ENCODE measurements at regions not wholly inside any gene's neighbourhood (a gene's known extent, or its start where the extent isn't known, plus 50 kb on each side); places are given as distances from the start of the nearest gene placed in this dataset.
"Not testable (repeated sequence)": the region's sequence is repeated elsewhere in the genome, so short reads cannot be mapped to it uniquely, and the experiment has no call there.

DNA sequence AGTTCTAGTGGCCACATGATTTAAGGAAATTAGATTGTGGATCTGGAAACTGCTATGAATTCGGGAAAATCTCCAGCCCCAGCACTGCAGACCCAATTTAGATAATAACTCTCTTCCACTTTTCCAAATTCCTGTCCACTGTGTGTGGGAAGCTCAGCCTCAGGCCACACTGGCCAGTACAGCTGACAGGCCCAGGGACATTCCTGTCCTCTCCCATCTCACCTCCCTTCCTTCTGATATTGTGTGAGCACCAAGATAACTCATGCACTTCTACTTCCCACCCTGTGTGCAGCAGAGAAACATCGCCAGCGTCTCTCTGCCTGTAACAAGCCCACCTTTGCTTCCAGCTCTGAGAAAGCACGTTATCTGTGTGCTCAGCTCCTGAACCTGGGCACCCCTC is 145.1 kb upstream of the RREB1 start:
- Histone ChIP-seq H3K27me3 (no peaks in the 10 kb centered on the region), H3K4me3 (no peak overlapping the region), H3K36me3 (no peaks in the 10 kb centered on the region), H3K4me1 (no peaks in the 10 kb centered on the region), H3K9me3 (no peaks in the 10 kb centered on the region), H3K27ac (no peak overlapping the region)
- no peak for DNase-seq
- intact Hi-C loops (cut with DNase I; ENCODE audit: low total_unique reads) = no loop called here
- TF ChIP-seq POLR2AphosphoS5 (IDR thresholded peaks at IDR 0.05) (no peak), EP300 (IDR thresholded peaks at IDR 0.05) (no peak), POLR2A (IDR thresholded peaks at IDR 0.05) (no peak), CTCF (IDR thresholded peaks at IDR 0.05) (no peak)
- whole genome bisulfite sequencing, 5 donors = 84 to 93% (median 91%) methylated on average over 4 of the region's 4 CpGs

DNA sequence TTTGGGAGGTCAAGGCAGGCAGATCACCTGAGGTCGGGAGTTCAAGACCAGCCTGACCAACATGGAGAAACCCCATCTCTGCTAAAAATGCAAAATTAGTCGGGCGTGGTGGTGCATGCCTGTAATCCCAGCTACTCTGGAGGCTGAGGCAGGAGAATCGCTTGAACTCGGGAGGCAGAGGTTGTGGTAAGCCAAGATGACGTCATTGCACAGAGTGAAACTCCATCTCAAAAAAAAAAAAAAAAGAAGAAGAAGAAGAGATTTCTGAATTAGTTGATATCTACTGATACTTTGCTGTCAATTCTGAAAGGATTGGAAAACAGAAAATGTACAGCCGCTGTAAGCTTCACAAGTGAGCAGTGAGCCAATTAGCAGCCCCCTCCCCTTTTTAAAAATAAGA is 144.4 kb upstream of the RREB1 start:
- H3K36me3 ChIP-seq; DNase-seq; intact Hi-C loops (cut with DNase I; ENCODE audit: low total_unique reads); H3K27ac ChIP-seq; H3K4me1 ChIP-seq; H3K9me3 ChIP-seq; H3K27me3 ChIP-seq; H3K4me3 ChIP-seq: not testable (repeated sequence)
- WGBS, 5 donors = 74 to 90% (median 85%) methylated on average over 6 to 7 of the region's 7 CpGs

- no peak for DNase-seq
- H3K9me3 ChIP-seq = no peaks in the 10 kb centered on the region
- WGBS, 5 donors = 58 to 71% (median 67%) methylated on average over 3 of the region's 3 CpGs
- no peak overlapping the region for H3K4me3 ChIP-seq
- H3K27ac ChIP-seq = no peak overlapping the region
- TF ChIP-seq EP300 (IDR thresholded peaks at IDR 0.05) (no peak), POLR2AphosphoS5 (IDR thresholded peaks at IDR 0.05) (no peak), CTCF (IDR thresholded peaks at IDR 0.05) (no peak), POLR2A (IDR thresholded peaks at IDR 0.05) (no peak)
- H3K27me3 ChIP-seq = no peaks in the 10 kb centered on the region
- H3K4me1 ChIP-seq = peaks cover 0 to 6% (median 0%) of the 10 kb centered on the region in 4 donors
- H3K36me3 ChIP-seq = no peaks in the 10 kb centered on the region
- intact Hi-C loops (cut with DNase I; ENCODE audit: low total_unique reads) = no loop called here
Measured at GRCh38 chr6:6964675-6965074, 143.1 kb upstream of the RREB1 start.

- H3K4me3 ChIP-seq = no peak overlapping the region
- intact Hi-C loops (cut with DNase I; ENCODE audit: low total_unique reads) = no loop called here
- no peaks in the 10 kb centered on the region for H3K36me3 ChIP-seq
- H3K27me3 ChIP-seq = no peaks in the 10 kb centered on the region
- DNase-seq = no peak
- no peak overlapping the region for H3K27ac ChIP-seq
- peaks cover 0 to 6% (median 0%) of the 10 kb centered on the region in 4 donors for H3K4me1 ChIP-seq
- no peaks in the 10 kb centered on the region for H3K9me3 ChIP-seq
- 28 to 65% (median 48%) methylated on average over 1 of the region's 1 CpG for WGBS, 5 donors
- TF ChIP-seq POLR2AphosphoS5 (IDR thresholded peaks at IDR 0.05) = peak in 1 of 3 donors; percentile 6
- TF ChIP-seq EP300 (IDR thresholded peaks at IDR 0.05) = no peak
Measured at GRCh38 chr6:6966127-6966526, 141.6 kb upstream of the RREB1 start.

- intact Hi-C loops (cut with DNase I; ENCODE audit: low total_unique reads) = no loop called here
- Histone ChIP-seq H3K27me3 (no peaks in the 10 kb centered on the region), H3K9me3 (no peaks in the 10 kb centered on the region), H3K4me3 (no peak overlapping the region), H3K36me3 (no peaks in the 10 kb centered on the region), H3K27ac (no peak overlapping the region), H3K4me1 (peaks cover 0 to 6% (median 0%) of the 10 kb centered on the region in 4 donors)
- DNase-seq = no peak
- TF ChIP-seq POLR2A (IDR thresholded peaks at IDR 0.05) (no peak), EP300 (IDR thresholded peaks at IDR 0.05) (no peak), POLR2AphosphoS5 (IDR thresholded peaks at IDR 0.05) (no peak)
- 87 to 99% (median 91%) methylated on average over 4 of the region's 4 CpGs for WGBS, 5 donors
Measured at GRCh38 chr6:6966569-6966968, 141.2 kb upstream of the RREB1 start.

DNA sequence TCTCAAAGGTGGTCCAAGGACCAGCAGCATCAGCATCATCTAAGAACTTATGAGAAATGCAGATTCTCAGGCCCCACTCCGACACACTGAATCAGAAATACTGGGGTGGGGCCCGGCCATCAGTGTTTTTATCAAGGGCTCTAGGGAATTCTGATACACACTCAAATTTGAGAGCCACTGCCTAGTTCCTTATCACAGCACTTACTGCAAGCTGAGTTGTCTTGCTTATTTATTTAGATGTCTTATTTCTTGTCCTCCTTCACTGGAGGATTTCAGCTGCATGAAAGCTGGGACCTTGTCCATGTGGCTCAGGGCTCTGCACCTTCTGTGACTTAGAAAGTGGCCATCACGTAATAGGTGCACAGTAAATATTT is 139.4 kb upstream of the RREB1 start:
- Histone ChIP-seq H3K4me3 (no peak overlapping the region), H3K27ac (peak overlapping the region in 2 of 5 donors; percentile 50 to 69), H3K27me3 (no peaks in the 10 kb centered on the region), H3K36me3 (no peaks in the 10 kb centered on the region), H3K4me1 (peaks cover 0 to 6% (median 0%) of the 10 kb centered on the region in 4 donors), H3K9me3 (no peaks in the 10 kb centered on the region)
- DNase-seq = no peak
- 78 to 86% (median 81%) methylated on average over 3 of the region's 3 CpGs for WGBS, 5 donors
- TF ChIP-seq EP300 (IDR thresholded peaks at IDR 0.05) (no peak), POLR2A (IDR thresholded peaks at IDR 0.05) (no peak), POLR2AphosphoS5 (IDR thresholded peaks at IDR 0.05) (no peak), CTCF (IDR thresholded peaks at IDR 0.05) (no peak)
- intact Hi-C loops (cut with DNase I; ENCODE audit: low total_unique reads) = no loop called here

Data from stomach (tissue), 8 donors.